Spleen (tissue), 11 donors: ENCODE measurements at regions not wholly inside any gene's neighbourhood (a gene's known extent, or its start where the extent isn't known, plus 50 kb on each side); places are given as distances from the start of the nearest gene placed in this dataset.

ENCODE experiments used
- DNase-seq: peaks from one replicate; pipeline ENCODE4 v3.0.0-alpha.2; 2020
- H3K27ac ChIP-seq, 8 donors: fragments of 200-600 bp; sonication (generic) in 7 of 8; 1 replicate in 4 of 8; 2 replicates in 4 of 8; pipeline versions ENCODE4 v1.5.0 to v1.8.0; 2016 to 2021; ENCODE audit warnings: inconsistent platforms in 4 of 8, mild to moderate bottlenecking in 4 of 8, moderate library complexity in 1 of 8
- H3K27me3 ChIP-seq, 7 donors: fragments of 200-600 bp; sonication (generic) in 6 of 7; replicated peaks in 1 of 7; 1 replicate in 4 of 7; 2 replicates in 3 of 7; pipeline versions ENCODE4 v1.5.0 to v1.8.0; 2016 to 2021; ENCODE audit warnings: inconsistent platforms in 3 of 7, mild to moderate bottlenecking in 1 of 7
- H3K36me3 ChIP-seq, 6 donors: fragments of 200-600 bp; sonication (generic) in 5 of 6; 1 replicate in 4 of 6; 2 replicates in 2 of 6; pipeline versions ENCODE4 v1.5.0 to v1.8.0; 2016 to 2021; ENCODE audit warnings: inconsistent platforms in 2 of 6
- H3K4me1 ChIP-seq, 6 donors: fragments of 200-600 bp; sonication (generic) in 5 of 6; 1 replicate in 3 of 6; 2 replicates in 3 of 6; pipeline versions ENCODE4 v1.5.0 to v1.8.0; 2016 to 2021; ENCODE audit warnings: inconsistent platforms in 3 of 6
- H3K4me3 ChIP-seq, 8 donors: fragments of 200-600 bp; sonication (generic) in 7 of 8; 1 replicate in 4 of 8; 2 replicates in 4 of 8; pipeline versions ENCODE4 v1.5.0 to v1.8.0; 2016 to 2021; ENCODE audit warnings: inconsistent platforms in 4 of 8, mild to moderate bottlenecking in 4 of 8, moderate library complexity in 2 of 8
- H3K9me3 ChIP-seq, 8 donors: fragments of 200-600 bp; sonication (generic) in 7 of 8; 1 replicate in 4 of 8; 2 replicates in 4 of 8; pipeline versions ENCODE4 v1.5.0 to v1.8.0; 2016 to 2021; ENCODE audit warnings: inconsistent platforms in 4 of 8
- POLR2A ChIP-seq, 3 donors: fragments of 450-650 bp; IDR thresholded peaks; one replicate each; pipeline ENCODE4 v1.5.1; 2017; ENCODE audit warnings: antibody characterized with exemption in 3 of 3, mild to moderate bottlenecking in 1 of 3
- POLR2AphosphoS5 ChIP-seq, 3 donors: sonication (generic); formaldehyde crosslinking; IDR thresholded peaks; one replicate each; pipeline ENCODE4 v1.5.1; 2017; ENCODE audit warnings: antibody characterized with exemption in 3 of 3
- WGBS, 5 donors: extraction: QIAGEN DNeasy Blood & Tissue Kit in 3 of 5; methylation state at CpG; one replicate each; pipeline versions ENCODE4 v1.1.5 to v1.1.7; 2013 to 2018; 5-methylcytosine and 5-hydroxymethylcytosine counted together
- intact Hi-C: fragments of 100-400 bp; cut with DNase I; formaldehyde crosslinking; loops from one replicate; pipeline ENCODE4 v1.15.0; 2023; ENCODE audit warnings: low total_unique reads
- TF ChIP-seq, protein P1 (sequence below), 11 experiments: fragments of 200-600 bp in 7 of 11; fragments of 450-650 bp in 4 of 11; sonication (generic) in 4 of 11; IDR thresholded peaks in 8 of 11; conservative IDR thresholded peaks in 3 of 11; 1 replicate in 7 of 11; 2 replicates in 4 of 11; pipeline versions ENCODE4 v1.4.0 to v1.8.0; 2016 to 2021; ENCODE audit warnings: antibody characterized with exemption in 11 of 11, inconsistent platforms in 4 of 11, mild to moderate bottlenecking in 1 of 11
- donor health status: healthy with polysubstance abuse.
- donor health status: DM: no; HTN: no; CAD: no; lungs with moderate emphysema.
- donor health status: DM: no; HTN: no; CAD: no.
- donor health status: Bipolar disorder and iron deficiency.
- donor health status: healthy.
- donor health status: DM: no; HTN: no; CAD: no.
- donor health status: DM: yes; HTN: yes; CAD: no.

- intact Hi-C loops, result no loop called here
- no peaks in the 10 kb centered on the region for H3K36me3 ChIP-seq
- DNase-seq, result no peak
- H3K9me3 ChIP-seq, result peaks cover 0 to 3% (median 0%) of the 10 kb centered on the region in 8 donors
- 35 to 53% (median 44%) methylated on average over 1 of the region's 1 CpG for WGBS, 5 donors
- no peak for TF ChIP-seq POLR2AphosphoS5 (IDR thresholded peaks at IDR 0.05)
- TF ChIP-seq, protein P1, sequence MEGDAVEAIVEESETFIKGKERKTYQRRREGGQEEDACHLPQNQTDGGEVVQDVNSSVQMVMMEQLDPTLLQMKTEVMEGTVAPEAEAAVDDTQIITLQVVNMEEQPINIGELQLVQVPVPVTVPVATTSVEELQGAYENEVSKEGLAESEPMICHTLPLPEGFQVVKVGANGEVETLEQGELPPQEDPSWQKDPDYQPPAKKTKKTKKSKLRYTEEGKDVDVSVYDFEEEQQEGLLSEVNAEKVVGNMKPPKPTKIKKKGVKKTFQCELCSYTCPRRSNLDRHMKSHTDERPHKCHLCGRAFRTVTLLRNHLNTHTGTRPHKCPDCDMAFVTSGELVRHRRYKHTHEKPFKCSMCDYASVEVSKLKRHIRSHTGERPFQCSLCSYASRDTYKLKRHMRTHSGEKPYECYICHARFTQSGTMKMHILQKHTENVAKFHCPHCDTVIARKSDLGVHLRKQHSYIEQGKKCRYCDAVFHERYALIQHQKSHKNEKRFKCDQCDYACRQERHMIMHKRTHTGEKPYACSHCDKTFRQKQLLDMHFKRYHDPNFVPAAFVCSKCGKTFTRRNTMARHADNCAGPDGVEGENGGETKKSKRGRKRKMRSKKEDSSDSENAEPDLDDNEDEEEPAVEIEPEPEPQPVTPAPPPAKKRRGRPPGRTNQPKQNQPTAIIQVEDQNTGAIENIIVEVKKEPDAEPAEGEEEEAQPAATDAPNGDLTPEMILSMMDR (IDR thresholded peaks at IDR 0.05 in 8 of 11, conservative IDR thresholded peaks at IDR 0.05 in 3 of 11), result no peak
- no peak for TF ChIP-seq POLR2A (IDR thresholded peaks at IDR 0.05)
- H3K27ac ChIP-seq, result no peak overlapping the region
- no peak overlapping the region for H3K4me3 ChIP-seq
- no peaks in the 10 kb centered on the region for H3K27me3 ChIP-seq
- no peaks in the 10 kb centered on the region for H3K4me1 ChIP-seq
Observed at GRCh38 chr14:82112210-82112839, 578.7 kb upstream of the SEL1L start.

DNA sequence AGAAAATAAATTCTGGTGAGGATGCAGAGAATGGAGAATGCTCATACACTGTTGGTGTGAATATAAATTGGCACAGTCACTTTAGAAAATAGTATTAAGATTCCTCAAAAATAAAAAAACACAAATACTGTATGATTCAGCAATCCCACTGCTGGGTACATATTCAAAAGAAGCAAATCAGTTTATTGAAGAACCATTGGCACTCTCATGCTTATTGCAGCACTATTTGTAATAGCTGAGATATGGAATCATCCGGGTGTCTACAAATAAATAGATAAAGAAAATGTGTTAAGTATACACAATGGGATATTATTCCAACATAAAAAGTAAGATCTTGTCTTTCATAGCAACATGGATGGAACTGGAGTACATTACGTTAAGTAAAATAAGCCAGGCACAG lies 579.4 kb upstream of the SEL1L start:
- no peaks in the 10 kb centered on the region for H3K36me3 ChIP-seq
- TF ChIP-seq POLR2AphosphoS5 (IDR thresholded peaks at IDR 0.05), result no peak
- no peak for TF ChIP-seq POLR2A (IDR thresholded peaks at IDR 0.05)
- TF ChIP-seq, protein P1 (IDR thresholded peaks at IDR 0.05 in 8 of 11, conservative IDR thresholded peaks at IDR 0.05 in 3 of 11), result no peak
- H3K4me1 ChIP-seq, result no peaks in the 10 kb centered on the region
- peaks cover 0 to 10% (median 2%) of the 10 kb centered on the region in 8 donors for H3K9me3 ChIP-seq
- whole genome bisulfite sequencing, 5 donors, result 79 to 91% (median 90%) methylated on average over 2 of the region's 2 CpGs
- DNase-seq, result no peak
- intact Hi-C loops, result no loop called here
- H3K27ac ChIP-seq, result no peak overlapping the region
- H3K27me3 ChIP-seq, result no peaks in the 10 kb centered on the region
- no peak overlapping the region for H3K4me3 ChIP-seq

GRCh38 chr14:82113710-82114109 lies 580.1 kb upstream of the SEL1L start:
- H3K36me3 ChIP-seq, result no peaks in the 10 kb centered on the region
- no peak overlapping the region for H3K4me3 ChIP-seq
- TF ChIP-seq POLR2A (IDR thresholded peaks at IDR 0.05) (no peak), POLR2AphosphoS5 (IDR thresholded peaks at IDR 0.05) (no peak)
- TF ChIP-seq, protein P1 (IDR thresholded peaks at IDR 0.05 in 8 of 11, conservative IDR thresholded peaks at IDR 0.05 in 3 of 11), result no peak
- H3K4me1 ChIP-seq, result no peaks in the 10 kb centered on the region
- DNase-seq, result no peak
- 62 to 73% (median 68%) methylated on average over 1 of the region's 1 CpG for WGBS, 5 donors
- peaks cover 0 to 12% (median 3%) of the 10 kb centered on the region in 8 donors for H3K9me3 ChIP-seq
- no peak overlapping the region for H3K27ac ChIP-seq
- intact Hi-C loops, result no loop called here
- no peaks in the 10 kb centered on the region for H3K27me3 ChIP-seq

DNA sequence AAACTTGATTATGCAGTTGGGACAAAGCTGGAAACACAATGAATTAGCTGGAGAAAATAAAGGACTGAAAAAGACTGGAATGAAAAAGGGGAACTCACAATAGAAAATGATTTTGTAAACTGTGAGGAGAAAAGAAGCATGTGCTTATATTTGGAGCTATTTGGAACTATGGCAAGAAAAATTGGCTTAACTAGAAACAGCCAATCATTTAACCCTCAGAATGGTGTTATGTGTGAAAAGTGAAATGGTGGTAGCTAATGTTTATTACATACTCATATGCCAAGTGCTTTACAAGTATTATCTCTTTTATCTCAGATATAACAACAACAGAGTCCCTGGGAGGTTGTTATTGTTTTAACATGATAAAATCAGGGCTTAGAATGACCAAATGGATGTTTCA lies 583.1 kb upstream of the SEL1L start:
- DNase-seq, result no peak

More for the DNA sequence above, 583.1 kb upstream of the SEL1L start:
- no peak overlapping the region for H3K4me3 ChIP-seq
- H3K36me3 ChIP-seq, result no peaks in the 10 kb centered on the region
- no peak overlapping the region for H3K27ac ChIP-seq
- intact Hi-C loops, result no loop called here
- H3K4me1 ChIP-seq, result no peaks in the 10 kb centered on the region
- peaks cover 0 to 15% (median 8%) of the 10 kb centered on the region in 8 donors for H3K9me3 ChIP-seq
- TF ChIP-seq POLR2A (IDR thresholded peaks at IDR 0.05) (no peak), POLR2AphosphoS5 (IDR thresholded peaks at IDR 0.05) (no peak)
- TF ChIP-seq, protein P1 (IDR thresholded peaks at IDR 0.05 in 8 of 11, conservative IDR thresholded peaks at IDR 0.05 in 3 of 11), result no peak
- no peaks in the 10 kb centered on the region for H3K27me3 ChIP-seq
